NCI-H146 (cell line): ENCODE measurements at regions not wholly inside any gene's neighbourhood (a gene's known extent, or its start where the extent isn't known, plus 50 kb on each side); places are given as distances from the start of the nearest gene placed in this dataset.
"Not testable (repeated sequence)": the region's sequence is repeated elsewhere in the genome, so short reads cannot be mapped to it uniquely, and the experiment has no call there.

Experiments used
- DNase-seq: peaks from one replicate; lab custom pipeline; 2025; lab: John Stamatoyannopoulos, UW

- no peak for DNase-seq
These were observed 1450.2 kb downstream of the BRINP3 start for GRCh38 chr1:189027512-189027911.

- no peak for DNase-seq
These were observed 1444.5 kb downstream of the BRINP3 start for GRCh38 chr1:189033169-189033568.

GRCh38 chr1:189036628-189037027 is 1441.0 kb downstream of the BRINP3 start:
- DNase-seq = no peak

- DNase-seq = no peak
These were observed 1431.5 kb downstream of the BRINP3 start for GRCh38 chr1:189046127-189046526.

GRCh38 chr1:189084811-189085210 is 1392.9 kb downstream of the BRINP3 start:
- DNase-seq = no peak

GRCh38 chr1:189103956-189104355 is 1373.7 kb downstream of the BRINP3 start:
- DNase-seq = no peak

- no peak for DNase-seq
These were observed 1360.4 kb downstream of the BRINP3 start for GRCh38 chr1:189117072-189117770.

GRCh38 chr1:189121941-189122340 is 1355.7 kb downstream of the BRINP3 start:
- DNase-seq = no peak

- DNase-seq = no peak
These were observed 1352.0 kb downstream of the BRINP3 start for GRCh38 chr1:189125694-189126093.

GRCh38 chr1:189131576-189131975 is 1346.1 kb downstream of the BRINP3 start:
- no peak for DNase-seq

- DNase-seq = not testable (repeated sequence)
These were observed 1337.9 kb downstream of the BRINP3 start for GRCh38 chr1:189139748-189140147.

- no peak for DNase-seq
These were observed 1336.6 kb downstream of the BRINP3 start for GRCh38 chr1:189141056-189141455.

GRCh38 chr1:189149547-189150375 is 1327.9 kb downstream of the BRINP3 start:
- DNase-seq = peak; percentile 70

- peak; percentile 8 for DNase-seq
These were observed 1327.0 kb downstream of the BRINP3 start for GRCh38 chr1:189150624-189151023.

GRCh38 chr1:189151361-189151760 is 1326.3 kb downstream of the BRINP3 start:
- no peak for DNase-seq

- no peak for DNase-seq
These were observed 1325.0 kb downstream of the BRINP3 start for GRCh38 chr1:189152685-189153084.

- no peak for DNase-seq
These were observed 1319.5 kb downstream of the BRINP3 start for GRCh38 chr1:189158155-189158554.

- no peak for DNase-seq
These were observed 1301.8 kb downstream of the BRINP3 start for GRCh38 chr1:189175889-189176288.

GRCh38 chr1:189180057-189180456 is 1297.6 kb downstream of the BRINP3 start:
- DNase-seq = no peak

- no peak for DNase-seq
These were observed 1292.6 kb downstream of the BRINP3 start for GRCh38 chr1:189185097-189185496.

GRCh38 chr1:189192741-189193520 is 1284.7 kb downstream of the BRINP3 start:
- no peak for DNase-seq

GRCh38 chr1:189205863-189206262 is 1271.8 kb downstream of the BRINP3 start:
- no peak for DNase-seq

- no peak for DNase-seq
These were observed 1271.0 kb downstream of the BRINP3 start for GRCh38 chr1:189206617-189207016.
